HepG2 (cell line): ENCODE measurements at regions not wholly inside any gene's neighbourhood (a gene's known extent, or its start where the extent isn't known, plus 50 kb on each side); places are given as distances from the start of the nearest gene placed in this dataset.

Experiments used
- ATAC-seq: fragments of 200-7000 bp; cut with Tn5 transposase; 3 replicates; pipeline ENCODE4 v1.9.1; 2020; ENCODE audit warnings: mild to moderate bottlenecking, moderate library complexity
- BruUV-seq: library from RNA; stranded (reverse); fragments of 400-500 nt; replicated peaks from 2 replicates; lab custom pipeline; 2021; lab: Mats Ljungman, UMichigan
- CTCF ChIA-PET: fragments of 300-600 bp; formaldehyde crosslinking; extraction: SDS; loops from one replicate; lab custom pipeline; 2021; ENCODE audit warnings: low total read pairs, inconsistent platforms, low intra/inter-chr PET ratio; lab: Yijun Ruan, JAX
- POLR2A ChIA-PET: fragments of 350-600 bp; sonication (Branson Sonifier 250); formaldehyde crosslinking; loops from one replicate; lab custom pipeline; 2020; ENCODE audit warnings: antibody characterized with exemption, inconsistent platforms; lab: Yijun Ruan, JAX
- DNase-seq: peaks from one replicate; pipeline ENCODE4 v3.0.0-alpha.2; 2015; ENCODE audit warnings: low spot score
- FAIRE-seq: peaks from 3 replicates; lab custom pipeline; 2011; peaks lifted over from hg19 to GRCh38; lab: Jason Lieb, UNC
- H2AFZ ChIP-seq: one replicate; pipeline ENCODE4 v1.6.1; 2011; ENCODE audit warnings: low read length, inconsistent platforms
- H3K27ac ChIP-seq: fragments of 300-600 bp; 3 replicates; pipeline ENCODE4 v1.8.0; 2011; ENCODE audit warnings: mixed run types, mild to moderate bottlenecking, mixed read lengths, low read length, inconsistent platforms; ENCODE audit not compliant: insufficient read depth; ENCODE audit errors: extremely low read length
- H3K27me3 ChIP-seq, 2 experiments: fragments of 200-600 bp in 1 of 2; 2 replicates in 1 of 2; 3 replicates in 1 of 2; pipeline versions ENCODE4 v1.6.0 to v1.8.0; 2011; ENCODE audit warnings: low read length in 2 of 2, mild to moderate bottlenecking in 2 of 2, moderate library complexity in 2 of 2, inconsistent platforms in 1 of 2; ENCODE audit not compliant: insufficient read depth in 2 of 2, control insufficient read depth in 1 of 2
- H3K36me3 ChIP-seq, 2 experiments: fragments of 200-600 bp in 1 of 2; replicated peaks in 1 of 2; 2 replicates in 1 of 2; 3 replicates in 1 of 2; pipeline versions ENCODE4 v1.5.1 to v1.8.0; 2011; ENCODE audit warnings: low read length in 2 of 2, inconsistent platforms in 1 of 2; ENCODE audit not compliant: insufficient read depth in 2 of 2, control insufficient read depth in 1 of 2
- H3K4me1 ChIP-seq: 2 replicates; pipeline ENCODE4 v1.5.1; 2012; ENCODE audit warnings: low read length, inconsistent platforms; ENCODE audit not compliant: insufficient read depth
- H3K4me2 ChIP-seq: 2 replicates; pipeline ENCODE4 v1.6.0; 2011; ENCODE audit warnings: low read depth, low read length, inconsistent platforms
- H3K4me3 ChIP-seq, 3 experiments: fragments of 200-600 bp in 1 of 3; sonication (generic), shearing (Covaris generic) in 1 of 3; replicated peaks in 1 of 3; 2 replicates each; pipeline ENCODE4 v1.5.1; 2011 to 2016; ENCODE audit warnings: low read length in 3 of 3, inconsistent platforms in 2 of 3, low read depth in 2 of 3, mild to moderate bottlenecking in 2 of 3, control low read depth in 1 of 3, mixed read lengths in 1 of 3; ENCODE audit not compliant: insufficient read depth in 1 of 3
- H3K79me2 ChIP-seq: one replicate; pipeline ENCODE4 v1.6.1; 2011; ENCODE audit warnings: low read length, inconsistent platforms; ENCODE audit not compliant: insufficient read depth
- H3K9ac ChIP-seq: 2 replicates; pipeline ENCODE4 v1.6.0; 2011; ENCODE audit warnings: mild to moderate bottlenecking, low read depth, low read length, inconsistent platforms; ENCODE audit not compliant: insufficient read depth
- H3K9me3 ChIP-seq: 2 replicates; pipeline ENCODE4 v1.5.1; 2012; ENCODE audit warnings: mild to moderate bottlenecking, low read length
- H4K20me1 ChIP-seq: 2 replicates; pipeline ENCODE4 v1.6.0; 2011; ENCODE audit warnings: inconsistent platforms, mild to moderate bottlenecking, low read length, moderate library complexity; ENCODE audit not compliant: insufficient read depth
- AGO2 ChIP-seq: fragments of 200-400 bp; formaldehyde crosslinking; optimal IDR thresholded peaks from 2 replicates; pipeline ENCODE3; 2017; ENCODE audit warnings: mild to moderate bottlenecking, low read depth, low read length, moderate library complexity
- ARID2 ChIP-seq: sonication (generic); formaldehyde crosslinking; IDR thresholded peaks from 2 replicates; pipeline ENCODE4 v1.8.1; 2022; ENCODE audit warnings: mild to moderate bottlenecking, missing genetic modification reagents, borderline replicate concordance
- ATF4 ChIP-seq, 2 experiments: fragments of 450-650 bp in 1 of 2; sonication (generic) in 1 of 2; formaldehyde crosslinking; IDR thresholded peaks; 2 replicates each; pipeline versions ENCODE4 v1.5.0 to v1.8.0; 2020 to 2022; ENCODE audit warnings: mild to moderate bottlenecking in 1 of 2, missing genetic modification reagents in 1 of 2
- CEBPB ChIP-seq: IDR thresholded peaks from 2 replicates; pipeline ENCODE4 v1.6.1; 2011; ENCODE audit warnings: low read depth, low read length, improper control_type of control experiment, borderline replicate concordance
- CHD2 ChIP-seq: IDR thresholded peaks from 2 replicates; pipeline ENCODE4 v1.6.1; 2011; ENCODE audit warnings: low read depth, low read length, improper control_type of control experiment
- FOXP4 ChIP-seq: sonication (generic); formaldehyde crosslinking; IDR thresholded peaks from 2 replicates; pipeline ENCODE4 v1.4.0; 2020; ENCODE audit warnings: missing genetic modification reagents
- KDM6A ChIP-seq: IDR thresholded peaks from 2 replicates; pipeline ENCODE4 v1.6.1; 2016; ENCODE audit warnings: low read depth
- KLF13 ChIP-seq: sonication (generic); formaldehyde crosslinking; IDR thresholded peaks from 2 replicates; pipeline ENCODE4 v1.4.0; 2020; ENCODE audit warnings: mild to moderate bottlenecking, missing genetic modification reagents
- MAF1 ChIP-seq: sonication (generic); formaldehyde crosslinking; IDR thresholded peaks from 2 replicates; pipeline ENCODE4 v1.5.0; 2020; ENCODE audit warnings: missing genetic modification reagents, borderline replicate concordance
- MNT ChIP-seq: fragments of 450-650 bp; IDR thresholded peaks from 2 replicates; pipeline ENCODE4 v1.6.1; 2016
- PAWR ChIP-seq: sonication (generic); formaldehyde crosslinking; IDR thresholded peaks from 2 replicates; pipeline ENCODE4 v1.4.0; 2020; ENCODE audit warnings: missing genetic modification reagents, mild to moderate bottlenecking, borderline replicate concordance
- TBP ChIP-seq: sonication (generic); formaldehyde crosslinking; IDR thresholded peaks from 2 replicates; pipeline ENCODE4 v1.5.0; 2020; ENCODE audit warnings: missing genetic modification reagents
- ZFY ChIP-seq: sonication (generic); formaldehyde crosslinking; IDR thresholded peaks from 2 replicates; pipeline ENCODE4 v1.4.0; 2020; ENCODE audit warnings: missing genetic modification reagents
- ZNF337 ChIP-seq: sonication (generic); formaldehyde crosslinking; IDR thresholded peaks from 2 replicates; pipeline ENCODE4 v1.5.1; 2020; ENCODE audit warnings: missing genetic modification reagents, low read depth, mild to moderate bottlenecking, borderline replicate concordance
- ZNF34 ChIP-seq: sonication (generic); formaldehyde crosslinking; IDR thresholded peaks from 2 replicates; pipeline ENCODE4 v1.4.0; 2020; ENCODE audit warnings: mild to moderate bottlenecking, missing genetic modification reagents, borderline replicate concordance
- ZNF644 ChIP-seq: IDR thresholded peaks from 2 replicates; pipeline ENCODE4 v1.6.1; 2016; ENCODE audit warnings: low read depth
- ZNF678 ChIP-seq: sonication (generic); formaldehyde crosslinking; IDR thresholded peaks from 2 replicates; pipeline ENCODE4 v1.4.0; 2020; ENCODE audit warnings: mild to moderate bottlenecking, missing genetic modification reagents
- WGBS: methylation state at CpG from one replicate; pipeline ENCODE4 v1.1.6; 2017; ENCODE audit warnings: low lambda C conversion rate; 5-methylcytosine and 5-hydroxymethylcytosine counted together
- in situ Hi-C: cut with HindIII; loops from 2 replicates; pipeline ENCODE4 v1.10.0; 2017; ENCODE audit warnings: low pct_unique_long_range_greater_than_20kb; ENCODE audit not compliant: extremely low pct_ligation_motif_present
- intact Hi-C: fragments of 100-400 bp; cut with micrococcal nuclease; formaldehyde crosslinking; loops from one replicate; pipeline ENCODE4 v1.10.0; 2022; ENCODE audit not compliant: unreplicated experiment

- CTCF ChIA-PET = no interaction called here
- H3K4me1 ChIP-seq = no peaks in the 10 kb centered on the region
- BruUV-seq = no TSS peak
- H3K27ac ChIP-seq = no peak overlapping the region
- H3K4me2 ChIP-seq = no peak overlapping the region
- WGBS = 19% methylated on average over 7 of the region's 7 CpGs
- intact Hi-C loops (no loop called here), in situ Hi-C loops (no loop called here)
- no peaks in the 10 kb centered on the region for H3K9me3 ChIP-seq
- H3K27me3 ChIP-seq = no peaks in the 10 kb centered on the region; a peak in 1 of 5 replicates
- no peak overlapping the region for H2AFZ ChIP-seq
- FAIRE-seq = no peak
- peak; percentile 6 for DNase-seq
- peak; percentile 43; the same call in 2 of the 3 replicates for ATAC-seq
- no peaks in the 10 kb centered on the region for H3K79me2 ChIP-seq
- no peak overlapping the region for H3K9ac ChIP-seq
- H3K36me3 ChIP-seq = no peaks in the 10 kb centered on the region
- POLR2A ChIA-PET = no interaction called here
- H4K20me1 ChIP-seq = no peaks in the 10 kb centered on the region
- H3K4me3 ChIP-seq = no peak overlapping the region
- TF ChIP-seq KDM6A (CRISPR knock-in tag) (no peak), MAF1 (CRISPR knock-in tag) (no peak), FOXP4 (CRISPR knock-in tag) (no peak), CHD2 (no peak), KLF13 (CRISPR knock-in tag) (no peak), ATF4 (CRISPR knock-in tag; IDR thresholded peaks at IDR 0.05) (no peak), ARID2 (CRISPR knock-in tag) (no peak), PAWR (CRISPR knock-in tag) (no peak), ZFY (CRISPR knock-in tag) (no peak), AGO2 (no peak), ZNF678 (no peak), CEBPB (no peak), ZNF337 (no peak), MNT (no peak), ZNF34 (CRISPR knock-in tag) (no peak), ZNF644 (CRISPR knock-in tag) (no peak), TBP (CRISPR knock-in tag) (no peak)
These were observed 307.8 kb upstream of the PROK2 start for GRCh38 chr3:72092778-72093177.
